HEK293 (cell line): ENCODE measurements at regions not wholly inside any gene's neighbourhood (a gene's known extent, or its start where the extent isn't known, plus 50 kb on each side); places are given as distances from the start of the nearest gene placed in this dataset.

ENCODE experiments used
- MEIS1 ChIP-seq: sonication (generic); formaldehyde crosslinking; IDR thresholded peaks from 2 replicates; pipeline ENCODE4 v1.8.1; 2022; ENCODE audit warnings: missing genetic modification reagents, mild to moderate bottlenecking, borderline replicate concordance
- ZNF19 ChIP-seq: fragments of 450-650 bp; formaldehyde crosslinking; IDR thresholded peaks from 2 replicates; pipeline ENCODE4; 2016; ENCODE audit warnings: missing biosample characterization, missing genetic modification characterization, low read depth
- ZNF324 ChIP-seq: fragments of 450-650 bp; formaldehyde crosslinking; IDR thresholded peaks from 2 replicates; pipeline ENCODE4 v1.5.1; 2016; ENCODE audit warnings: missing biosample characterization, missing genetic modification characterization
- ZNF514 ChIP-seq: fragments of 450-650 bp; formaldehyde crosslinking; IDR thresholded peaks from 2 replicates; pipeline ENCODE4 v1.5.1; 2016; ENCODE audit warnings: missing biosample characterization, missing genetic modification characterization
- ZNF747 ChIP-seq: fragments of 450-650 bp; formaldehyde crosslinking; IDR thresholded peaks from 2 replicates; pipeline ENCODE4 v1.5.1; 2016; ENCODE audit warnings: missing biosample characterization, missing genetic modification characterization
- TF ChIP-seq, protein P1 (sequence below): fragments of 450-650 bp; formaldehyde crosslinking; IDR thresholded peaks from 2 replicates; pipeline ENCODE4 v1.5.1; 2016; ENCODE audit warnings: missing biosample characterization, missing genetic modification characterization

DNA sequence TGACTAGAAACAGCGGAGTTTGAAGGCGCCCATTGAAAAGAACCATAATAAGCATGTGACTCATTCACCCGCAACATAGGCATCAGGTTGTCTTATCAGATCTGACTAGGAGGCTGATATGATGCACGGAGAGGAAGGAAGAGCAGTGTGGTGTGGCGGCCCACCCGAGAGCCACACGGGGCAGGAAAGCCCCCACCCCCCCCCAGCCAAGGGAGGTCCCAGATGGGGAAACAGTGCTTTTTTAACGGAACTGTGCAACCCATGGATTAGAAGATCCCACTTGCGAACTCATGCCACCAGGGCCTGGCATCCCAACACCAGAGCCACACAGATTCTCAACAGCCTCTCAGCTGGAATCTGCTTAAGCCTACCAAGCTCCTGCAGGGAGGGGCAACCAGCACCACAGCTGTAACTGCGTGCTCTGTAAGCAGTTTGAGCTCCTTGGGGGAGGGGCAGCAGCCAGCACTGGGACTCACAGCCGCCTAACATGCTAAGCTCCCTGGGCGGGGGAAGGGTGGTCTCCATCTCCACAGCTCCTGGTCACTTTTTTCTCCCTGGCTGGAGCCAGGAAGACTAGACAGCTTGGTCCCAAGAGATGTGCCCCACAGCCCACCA lies 466.2 kb downstream of the PDGFC start:
- TF ChIP-seq, protein P1, sequence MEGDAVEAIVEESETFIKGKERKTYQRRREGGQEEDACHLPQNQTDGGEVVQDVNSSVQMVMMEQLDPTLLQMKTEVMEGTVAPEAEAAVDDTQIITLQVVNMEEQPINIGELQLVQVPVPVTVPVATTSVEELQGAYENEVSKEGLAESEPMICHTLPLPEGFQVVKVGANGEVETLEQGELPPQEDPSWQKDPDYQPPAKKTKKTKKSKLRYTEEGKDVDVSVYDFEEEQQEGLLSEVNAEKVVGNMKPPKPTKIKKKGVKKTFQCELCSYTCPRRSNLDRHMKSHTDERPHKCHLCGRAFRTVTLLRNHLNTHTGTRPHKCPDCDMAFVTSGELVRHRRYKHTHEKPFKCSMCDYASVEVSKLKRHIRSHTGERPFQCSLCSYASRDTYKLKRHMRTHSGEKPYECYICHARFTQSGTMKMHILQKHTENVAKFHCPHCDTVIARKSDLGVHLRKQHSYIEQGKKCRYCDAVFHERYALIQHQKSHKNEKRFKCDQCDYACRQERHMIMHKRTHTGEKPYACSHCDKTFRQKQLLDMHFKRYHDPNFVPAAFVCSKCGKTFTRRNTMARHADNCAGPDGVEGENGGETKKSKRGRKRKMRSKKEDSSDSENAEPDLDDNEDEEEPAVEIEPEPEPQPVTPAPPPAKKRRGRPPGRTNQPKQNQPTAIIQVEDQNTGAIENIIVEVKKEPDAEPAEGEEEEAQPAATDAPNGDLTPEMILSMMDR (tag by site-specific recombination), result no peak
- TF ChIP-seq MEIS1 (CRISPR knock-in tag) (no peak), ZNF747 (tag by site-specific recombination) (no peak), ZNF514 (tag by site-specific recombination) (no peak), ZNF19 (tag by site-specific recombination) (no peak), ZNF324 (no peak)
